ENCODE measurements at regions not wholly inside any gene's neighbourhood (a gene's known extent, or its start where the extent isn't known, plus 50 kb on each side); places are given as distances from the start of the nearest gene placed in this dataset.

DNA sequence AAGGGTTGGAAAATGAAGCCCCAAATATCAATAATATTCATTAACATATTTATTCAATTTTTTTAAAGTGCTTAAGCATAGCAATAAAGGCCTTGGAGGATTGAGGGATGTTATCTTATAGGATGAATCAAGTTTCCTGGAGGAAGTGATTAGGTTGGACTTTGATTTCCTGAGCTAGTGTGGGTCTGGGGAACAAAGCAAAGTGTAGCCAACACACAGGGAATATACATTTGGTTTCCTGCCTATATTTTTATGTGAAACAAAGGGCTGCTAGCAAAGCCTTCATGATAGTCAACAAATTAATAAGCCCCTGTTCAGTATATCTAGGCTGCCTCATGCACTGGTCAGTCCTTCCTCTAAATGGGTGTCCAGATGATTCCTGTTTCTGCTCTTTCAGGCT lies 261.1 kb upstream of the IL12A start:
- no peak for TF ChIP-seq CTCF (IDR thresholded peaks at IDR 0.05; ENCODE audit: insufficient read depth, low read depth, low read length, missing control alignments)
- no peak overlapping the region for H3K4me3 ChIP-seq (ENCODE audit: low read length)
- DNase-seq (ENCODE audit: low read depth), result no peak

DNA sequence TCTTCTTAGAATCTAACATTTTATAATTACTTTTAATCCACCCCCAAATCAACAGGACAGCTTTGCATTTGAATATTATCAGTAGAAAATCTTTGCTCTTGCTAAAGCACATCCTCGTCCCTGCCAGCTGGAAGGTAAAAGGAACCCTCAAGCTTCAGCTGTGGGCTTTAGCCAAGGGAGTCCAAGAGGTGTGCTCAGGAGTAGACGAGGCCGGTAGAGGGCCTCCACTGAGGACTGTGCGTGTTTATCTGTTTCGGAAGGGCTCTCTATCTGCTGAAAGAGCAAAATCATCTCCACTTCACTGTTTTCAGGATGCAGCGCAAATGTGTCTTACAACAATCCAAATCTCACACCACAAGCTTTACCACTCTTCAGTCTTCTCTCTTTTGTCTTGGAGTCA lies 257.4 kb upstream of the IL12A start:
- no peak for TF ChIP-seq CTCF (IDR thresholded peaks at IDR 0.05; ENCODE audit: insufficient read depth, low read depth, low read length, missing control alignments)
- H3K4me3 ChIP-seq (ENCODE audit: low read length), result no peak overlapping the region

GRCh38 chr3:159732172-159733111 lies 256.2 kb upstream of the IL12A start:
- no peak for TF ChIP-seq CTCF (IDR thresholded peaks at IDR 0.05; ENCODE audit: insufficient read depth, low read depth, low read length, missing control alignments)
- peak; percentile 64 for DNase-seq (ENCODE audit: low read depth)
- H3K4me3 ChIP-seq (ENCODE audit: low read length), result peak overlapping the region; percentile 4

More for the DNA sequence above, 257.4 kb upstream of the IL12A start:
- DNase-seq (ENCODE audit: low read depth), result no peak

GRCh38 chr3:159733194-159733860 lies 255.3 kb upstream of the IL12A start:
- H3K4me3 ChIP-seq (ENCODE audit: low read length), result no peak overlapping the region
- TF ChIP-seq CTCF (IDR thresholded peaks at IDR 0.05; ENCODE audit: insufficient read depth, low read depth, low read length, missing control alignments), result no peak
- DNase-seq (ENCODE audit: low read depth), result peak; percentile 44

GRCh38 chr3:159734681-159735080 lies 254.0 kb upstream of the IL12A start:
- TF ChIP-seq CTCF (IDR thresholded peaks at IDR 0.05; ENCODE audit: insufficient read depth, low read depth, low read length, missing control alignments), result no peak
- no peak for DNase-seq (ENCODE audit: low read depth)
- H3K4me3 ChIP-seq (ENCODE audit: low read length), result no peak overlapping the region

DNA sequence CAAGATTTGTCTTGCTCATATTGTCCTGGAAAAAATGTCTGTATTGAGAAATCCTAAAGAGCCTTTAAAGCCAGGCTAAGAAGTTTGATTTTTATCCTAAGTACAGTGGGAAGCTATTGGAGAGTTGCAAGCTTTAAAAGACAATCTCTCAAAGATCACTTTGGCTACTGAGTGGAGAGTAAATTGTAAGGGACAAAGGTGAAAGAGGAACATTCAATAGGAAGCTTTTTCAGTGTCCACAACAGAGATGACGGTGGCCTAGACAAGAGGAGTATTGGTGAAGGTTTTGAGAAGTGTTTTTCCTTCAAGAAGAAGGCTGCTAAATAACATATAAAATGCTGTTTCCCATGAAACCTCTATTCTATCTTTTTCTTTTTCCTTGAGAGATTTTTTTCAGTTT lies 249.5 kb upstream of the IL12A start:
- DNase-seq (ENCODE audit: low read depth), result no peak
- no peak for TF ChIP-seq CTCF (IDR thresholded peaks at IDR 0.05; ENCODE audit: insufficient read depth, low read depth, low read length, missing control alignments)
- no peak overlapping the region for H3K4me3 ChIP-seq (ENCODE audit: low read length)
